ENCODE measurements at regions not wholly inside any gene's neighbourhood (a gene's known extent, or its start where the extent isn't known, plus 50 kb on each side); places are given as distances from the start of the nearest gene placed in this dataset. TPM values are rescaled to one million over a fixed set of nuclear protein-coding genes. Genes with fewer than 3 reads are reported as not detected.
"Not testable (repeated sequence)": the region's sequence is repeated elsewhere in the genome, so short reads cannot be mapped to it uniquely, and the experiment has no call there.

DNA sequence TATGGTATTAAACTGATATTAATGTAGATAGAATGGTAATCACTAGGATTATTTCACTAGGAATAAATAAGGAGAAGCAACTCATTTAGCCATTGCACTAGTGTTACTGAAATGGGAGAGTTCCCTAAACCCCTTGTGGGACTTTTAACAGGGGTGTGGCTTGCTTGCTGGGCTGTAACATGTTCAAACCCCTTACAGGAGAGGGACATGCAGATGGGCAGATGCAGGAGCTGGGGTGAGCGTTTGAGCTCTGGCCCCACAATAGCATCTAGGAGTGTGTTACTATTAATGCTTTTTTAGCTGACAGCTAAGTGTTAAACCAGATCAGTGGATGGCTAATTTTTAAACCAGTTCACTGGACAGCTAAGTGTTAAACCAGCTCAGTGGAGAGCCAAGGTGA, 89.3 kb upstream of the ST8SIA4 start:
- 79 to 82% (median 79%) methylated on average over 1 of the region's 1 CpG for WGBS, 3 donors

DNA sequence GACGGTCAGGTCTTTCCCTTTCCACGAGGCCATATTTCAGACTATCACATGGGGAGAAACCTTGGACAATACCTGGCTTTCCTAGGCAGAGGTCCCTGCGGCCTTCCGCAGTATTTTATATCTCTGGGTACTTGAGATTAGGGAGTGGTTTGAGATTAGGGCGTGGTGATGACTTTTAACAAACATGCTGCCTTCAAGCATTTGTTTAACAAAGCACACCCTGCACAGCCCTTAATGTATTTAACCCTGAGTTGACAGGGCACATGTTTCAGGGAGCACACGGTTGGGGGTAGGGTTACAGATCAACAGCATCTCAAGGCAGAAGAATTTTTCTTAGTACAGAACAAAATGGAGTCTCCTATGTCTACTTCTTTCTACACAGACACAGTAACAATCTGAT, 80.5 kb upstream of the ST8SIA4 start:
- H3K9me3 ChIP-seq; H3K36me3 ChIP-seq; H3K4me3 ChIP-seq; H3K4me1 ChIP-seq (ENCODE audit: insufficient read depth); H3K27me3 ChIP-seq; DNase-seq; H3K27ac ChIP-seq; intact Hi-C loops (cut with DNase I): not testable (repeated sequence)
- 64 to 79% (median 65%) methylated on average over 6 of the region's 6 CpGs for WGBS, 3 donors

More for the DNA sequence above, 89.3 kb upstream of the ST8SIA4 start:
- no peak for TF ChIP-seq EP300 (IDR thresholded peaks at IDR 0.05)
- TF ChIP-seq POLR2A (IDR thresholded peaks at IDR 0.05) = no peak
- TF ChIP-seq, protein P1, sequence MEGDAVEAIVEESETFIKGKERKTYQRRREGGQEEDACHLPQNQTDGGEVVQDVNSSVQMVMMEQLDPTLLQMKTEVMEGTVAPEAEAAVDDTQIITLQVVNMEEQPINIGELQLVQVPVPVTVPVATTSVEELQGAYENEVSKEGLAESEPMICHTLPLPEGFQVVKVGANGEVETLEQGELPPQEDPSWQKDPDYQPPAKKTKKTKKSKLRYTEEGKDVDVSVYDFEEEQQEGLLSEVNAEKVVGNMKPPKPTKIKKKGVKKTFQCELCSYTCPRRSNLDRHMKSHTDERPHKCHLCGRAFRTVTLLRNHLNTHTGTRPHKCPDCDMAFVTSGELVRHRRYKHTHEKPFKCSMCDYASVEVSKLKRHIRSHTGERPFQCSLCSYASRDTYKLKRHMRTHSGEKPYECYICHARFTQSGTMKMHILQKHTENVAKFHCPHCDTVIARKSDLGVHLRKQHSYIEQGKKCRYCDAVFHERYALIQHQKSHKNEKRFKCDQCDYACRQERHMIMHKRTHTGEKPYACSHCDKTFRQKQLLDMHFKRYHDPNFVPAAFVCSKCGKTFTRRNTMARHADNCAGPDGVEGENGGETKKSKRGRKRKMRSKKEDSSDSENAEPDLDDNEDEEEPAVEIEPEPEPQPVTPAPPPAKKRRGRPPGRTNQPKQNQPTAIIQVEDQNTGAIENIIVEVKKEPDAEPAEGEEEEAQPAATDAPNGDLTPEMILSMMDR (IDR thresholded peaks at IDR 0.05) = no peak
- Histone ChIP-seq H3K9me3 (no peaks in the 10 kb centered on the region), H3K36me3 (no peaks in the 10 kb centered on the region), H3K27me3 (no peaks in the 10 kb centered on the region), H3K27ac (no peak overlapping the region), H3K4me3 (no peak overlapping the region), H3K4me1 (ENCODE audit: insufficient read depth) (no peaks in the 10 kb centered on the region)
- DNase-seq = no peak
- intact Hi-C loops (cut with DNase I) = no loop called here

DNA sequence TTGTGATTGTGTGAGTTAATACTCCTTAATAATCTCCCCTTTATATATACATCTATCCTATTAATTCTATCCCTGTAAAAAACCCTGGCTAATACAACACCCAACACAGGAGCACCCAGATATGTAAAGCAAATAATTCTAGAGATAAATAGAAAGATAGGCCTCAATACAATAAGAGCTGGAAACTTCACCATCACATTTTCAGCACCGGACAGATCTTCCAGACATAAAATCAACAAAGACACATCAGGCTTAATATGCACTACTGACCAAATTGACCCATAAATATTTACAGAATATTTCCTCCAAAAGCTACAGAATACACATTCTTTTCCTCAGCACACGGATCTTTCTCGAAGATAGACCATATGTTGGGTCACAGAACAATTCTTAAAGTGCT, 71.0 kb upstream of the ST8SIA4 start:
- Histone ChIP-seq H3K4me1 (ENCODE audit: insufficient read depth) (no peaks in the 10 kb centered on the region), H3K36me3 (no peaks in the 10 kb centered on the region), H3K27ac (no peak overlapping the region), H3K4me3 (no peak overlapping the region), H3K9me3 (no peaks in the 10 kb centered on the region), H3K27me3 (no peaks in the 10 kb centered on the region)
- intact Hi-C loops (cut with DNase I) = no loop called here
- TF ChIP-seq EP300 (IDR thresholded peaks at IDR 0.05) = no peak
- 59 to 79% (median 61%) methylated on average over 3 of the region's 3 CpGs for WGBS, 3 donors
- DNase-seq = no peak

DNA sequence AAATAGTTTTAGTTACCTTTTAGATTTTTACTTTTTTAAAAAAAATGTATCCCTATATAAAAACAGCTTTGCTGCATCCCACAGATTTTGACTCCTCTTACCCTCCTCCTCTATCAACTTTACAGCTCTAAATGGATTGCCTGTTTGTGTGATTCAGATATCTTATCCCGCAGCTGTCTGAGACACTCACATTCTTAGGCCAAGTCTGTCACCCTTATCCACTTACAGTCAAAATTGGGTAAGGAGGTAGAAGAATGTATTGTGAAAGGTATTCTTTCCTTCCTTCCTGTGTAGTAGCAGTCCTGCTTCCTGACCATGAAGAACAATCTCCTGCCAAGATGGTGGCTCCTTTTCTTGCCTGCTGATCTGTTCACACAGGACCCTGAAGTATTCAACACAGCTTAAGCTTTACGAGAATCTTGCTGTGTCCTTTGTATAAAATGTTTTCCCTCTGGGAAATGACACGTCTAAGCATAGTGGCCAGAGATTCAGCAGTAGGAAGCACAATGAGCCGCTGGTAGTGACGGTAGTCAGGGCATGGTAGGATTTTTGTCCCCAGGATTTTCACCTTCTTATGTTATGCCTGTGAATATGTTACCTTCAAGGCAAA, 67.7 kb upstream of the ST8SIA4 start:
- H3K9me3 ChIP-seq = no peaks in the 10 kb centered on the region
- DNase-seq = no peak
- 67 to 74% (median 71%) methylated on average over 5 of the region's 5 CpGs for WGBS, 3 donors
- TF ChIP-seq POLR2A (IDR thresholded peaks at IDR 0.05) = no peak
- TF ChIP-seq, protein P1 (IDR thresholded peaks at IDR 0.05) = no peak
- no peak for TF ChIP-seq EP300 (IDR thresholded peaks at IDR 0.05)
- H3K4me3 ChIP-seq = no peak overlapping the region
- no peak overlapping the region for H3K27ac ChIP-seq
- H3K36me3 ChIP-seq = no peaks in the 10 kb centered on the region
- no peaks in the 10 kb centered on the region for H3K27me3 ChIP-seq
- no peaks in the 10 kb centered on the region for H3K4me1 ChIP-seq (ENCODE audit: insufficient read depth)
- intact Hi-C loops (cut with DNase I) = no loop called here

DNA sequence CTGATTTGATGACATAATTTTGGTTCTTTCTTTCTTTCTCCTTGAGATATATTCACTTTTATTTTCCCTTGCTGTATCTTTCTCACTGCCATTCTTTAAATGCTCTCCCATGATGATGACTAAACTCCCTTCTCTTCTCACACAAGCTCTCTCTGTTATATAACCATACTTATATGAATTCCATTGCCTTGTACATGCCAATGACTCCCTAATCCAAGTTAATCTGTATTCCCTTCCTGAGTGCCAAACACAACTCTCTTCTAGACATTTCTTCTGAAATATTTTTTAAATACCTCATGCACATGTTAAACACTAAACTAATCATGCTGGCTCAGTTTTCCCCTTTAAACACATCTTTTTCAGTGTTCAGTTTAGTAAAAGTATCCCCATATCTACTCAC, 62.2 kb upstream of the ST8SIA4 start:
- Histone ChIP-seq H3K36me3 (no peaks in the 10 kb centered on the region), H3K27me3 (no peaks in the 10 kb centered on the region), H3K4me3 (no peak overlapping the region), H3K9me3 (no peaks in the 10 kb centered on the region), H3K4me1 (ENCODE audit: insufficient read depth) (no peaks in the 10 kb centered on the region), H3K27ac (no peak overlapping the region)
- TF ChIP-seq POLR2A (IDR thresholded peaks at IDR 0.05) (no peak), EP300 (IDR thresholded peaks at IDR 0.05) (no peak)
- TF ChIP-seq, protein P1 (IDR thresholded peaks at IDR 0.05) = no peak
- no peak for DNase-seq
- intact Hi-C loops (cut with DNase I) = no loop called here

Small RNAs in the stretch of these regions (small RNA-seq; reads per million reads assigned to genes)
- gene RN7SL802P = not detected
- not detected for gene RNA5SP188
